ENCODE measurements at regions not wholly inside any gene's neighbourhood (a gene's known extent, or its start where the extent isn't known, plus 50 kb on each side); places are given as distances from the start of the nearest gene placed in this dataset.

- TF ChIP-seq CTCF (IDR thresholded peaks at IDR 0.05) = no peak
- Mint-ChIP-seq H3K27me3 (ENCODE audit: unreplicated experiment) (no peaks in the 10 kb centered on the region), H3K9me3 (ENCODE audit: unreplicated experiment) (peaks cover 35% of the 10 kb centered on the region), H3K4me3 (ENCODE audit: unreplicated experiment) (no peak overlapping the region), H3K36me3 (ENCODE audit: unreplicated experiment) (no peaks in the 10 kb centered on the region), H3K27ac (ENCODE audit: unreplicated experiment) (no peak overlapping the region), H3K4me1 (ENCODE audit: unreplicated experiment) (no peaks in the 10 kb centered on the region)
- peak; percentile 25 for DNase-seq (ENCODE audit: extremely low spot score, unreplicated experiment)
These were observed 352.4 kb downstream of the IRX2 start for GRCh38 chr5:2399096-2399495.

GRCh38 chr5:2393556-2393955, 357.9 kb downstream of the IRX2 start:
- H3K27ac Mint-ChIP-seq (ENCODE audit: unreplicated experiment) = no peak overlapping the region
- H3K4me1 Mint-ChIP-seq (ENCODE audit: unreplicated experiment) = no peaks in the 10 kb centered on the region
- H3K27me3 Mint-ChIP-seq (ENCODE audit: unreplicated experiment) = no peaks in the 10 kb centered on the region
- DNase-seq (ENCODE audit: extremely low spot score, unreplicated experiment) = no peak
- H3K4me3 Mint-ChIP-seq (ENCODE audit: unreplicated experiment) = no peak overlapping the region
- peaks cover 53% of the 10 kb centered on the region for H3K9me3 Mint-ChIP-seq (ENCODE audit: unreplicated experiment)
- no peaks in the 10 kb centered on the region for H3K36me3 Mint-ChIP-seq (ENCODE audit: unreplicated experiment)
- TF ChIP-seq CTCF (IDR thresholded peaks at IDR 0.05) = no peak

- Mint-ChIP-seq H3K4me1 (ENCODE audit: unreplicated experiment) (no peaks in the 10 kb centered on the region), H3K4me3 (ENCODE audit: unreplicated experiment) (no peak overlapping the region), H3K9me3 (ENCODE audit: unreplicated experiment) (peaks cover 48% of the 10 kb centered on the region), H3K27me3 (ENCODE audit: unreplicated experiment) (no peaks in the 10 kb centered on the region), H3K27ac (ENCODE audit: unreplicated experiment) (no peak overlapping the region), H3K36me3 (ENCODE audit: unreplicated experiment) (no peaks in the 10 kb centered on the region)
- no peak for DNase-seq (ENCODE audit: extremely low spot score, unreplicated experiment)
- no peak for TF ChIP-seq CTCF (IDR thresholded peaks at IDR 0.05)
These were observed 359.9 kb downstream of the IRX2 start for GRCh38 chr5:2391566-2391965.

GRCh38 chr5:2391021-2391420, 360.5 kb downstream of the IRX2 start:
- H3K27me3 Mint-ChIP-seq (ENCODE audit: unreplicated experiment) = no peaks in the 10 kb centered on the region
- H3K27ac Mint-ChIP-seq (ENCODE audit: unreplicated experiment) = no peak overlapping the region

GRCh38 chr5:2388571-2388970, 362.9 kb downstream of the IRX2 start:
- no peaks in the 10 kb centered on the region for H3K27me3 Mint-ChIP-seq (ENCODE audit: unreplicated experiment)
- no peak for DNase-seq (ENCODE audit: extremely low spot score, unreplicated experiment)
- H3K4me1 Mint-ChIP-seq (ENCODE audit: unreplicated experiment) = no peaks in the 10 kb centered on the region
- H3K4me3 Mint-ChIP-seq (ENCODE audit: unreplicated experiment) = no peak overlapping the region
- TF ChIP-seq CTCF (IDR thresholded peaks at IDR 0.05) = no peak
- peaks cover 25% of the 10 kb centered on the region for H3K9me3 Mint-ChIP-seq (ENCODE audit: unreplicated experiment)
- no peaks in the 10 kb centered on the region for H3K36me3 Mint-ChIP-seq (ENCODE audit: unreplicated experiment)
- H3K27ac Mint-ChIP-seq (ENCODE audit: unreplicated experiment) = no peak overlapping the region

More at GRCh38 chr5:2391021-2391420, 360.5 kb downstream of the IRX2 start:
- Mint-ChIP-seq H3K9me3 (ENCODE audit: unreplicated experiment) (peaks cover 47% of the 10 kb centered on the region), H3K4me3 (ENCODE audit: unreplicated experiment) (no peak overlapping the region), H3K4me1 (ENCODE audit: unreplicated experiment) (no peaks in the 10 kb centered on the region), H3K36me3 (ENCODE audit: unreplicated experiment) (no peaks in the 10 kb centered on the region)
- TF ChIP-seq CTCF (IDR thresholded peaks at IDR 0.05) = no peak
- DNase-seq (ENCODE audit: extremely low spot score, unreplicated experiment) = no peak
